ENCODE measurements at regions not wholly inside any gene's neighbourhood (a gene's known extent, or its start where the extent isn't known, plus 50 kb on each side); places are given as distances from the start of the nearest gene placed in this dataset.

DNA sequence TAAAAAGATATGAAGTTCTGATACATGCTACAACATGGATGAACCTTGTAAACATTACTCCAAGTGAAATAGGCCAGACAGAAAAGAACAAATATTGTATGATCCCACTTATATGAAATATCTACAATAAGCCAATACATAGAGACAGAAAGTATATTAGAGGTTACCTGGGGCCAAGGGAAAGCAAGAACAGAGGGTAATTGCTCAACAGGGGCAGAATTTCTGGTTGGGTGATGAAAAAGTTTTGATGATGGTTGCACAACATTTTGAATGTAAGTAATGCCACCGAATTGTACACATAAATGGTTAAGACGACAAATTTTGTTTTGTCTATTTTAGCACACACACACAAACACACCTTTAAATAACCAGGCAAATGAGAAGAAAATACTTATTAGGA is 268.4 kb downstream of the FOXO1 start:
- Mint-ChIP-seq H3K9me3 (peaks cover 11% of the 10 kb centered on the region), H3K36me3 (ENCODE audit: low read depth) (peaks cover 2% of the 10 kb centered on the region)
- DNase-seq = no peak

DNA sequence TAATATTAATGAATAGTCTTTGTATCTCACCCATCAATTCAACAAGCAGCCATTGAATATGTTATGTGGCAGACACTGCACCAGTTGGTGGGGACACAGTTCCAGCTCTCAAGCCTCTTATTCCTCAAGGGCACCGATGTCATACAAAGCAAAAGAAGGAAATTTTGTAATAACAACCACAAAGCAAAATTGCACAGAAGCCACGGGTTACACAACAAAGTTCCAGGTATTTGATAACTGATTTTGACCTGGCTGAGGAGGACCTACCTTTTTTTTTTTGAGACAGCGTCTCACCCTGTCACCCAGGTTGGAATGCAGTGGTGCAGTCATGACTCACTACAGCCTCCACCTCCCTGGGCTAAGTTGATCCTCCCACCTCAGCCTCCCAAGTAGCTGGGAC is 266.7 kb downstream of the FOXO1 start:
- Mint-ChIP-seq H3K36me3 (ENCODE audit: low read depth) (peaks cover 2% of the 10 kb centered on the region), H3K9me3 (peaks cover 11% of the 10 kb centered on the region), H3K27ac (no peak overlapping the region), H3K4me3 (no peak overlapping the region), H3K27me3 (no peaks in the 10 kb centered on the region), H3K4me1 (peaks cover 30% of the 10 kb centered on the region)
- DNase-seq (no peak), ATAC-seq (no peak)

More for the DNA sequence above, 268.4 kb downstream of the FOXO1 start:
- no peak overlapping the region for H3K4me3 Mint-ChIP-seq
- no peak overlapping the region for H3K27ac Mint-ChIP-seq
- no peaks in the 10 kb centered on the region for H3K27me3 Mint-ChIP-seq
- H3K4me1 Mint-ChIP-seq = peaks cover 24% of the 10 kb centered on the region
- no peak for ATAC-seq

DNA sequence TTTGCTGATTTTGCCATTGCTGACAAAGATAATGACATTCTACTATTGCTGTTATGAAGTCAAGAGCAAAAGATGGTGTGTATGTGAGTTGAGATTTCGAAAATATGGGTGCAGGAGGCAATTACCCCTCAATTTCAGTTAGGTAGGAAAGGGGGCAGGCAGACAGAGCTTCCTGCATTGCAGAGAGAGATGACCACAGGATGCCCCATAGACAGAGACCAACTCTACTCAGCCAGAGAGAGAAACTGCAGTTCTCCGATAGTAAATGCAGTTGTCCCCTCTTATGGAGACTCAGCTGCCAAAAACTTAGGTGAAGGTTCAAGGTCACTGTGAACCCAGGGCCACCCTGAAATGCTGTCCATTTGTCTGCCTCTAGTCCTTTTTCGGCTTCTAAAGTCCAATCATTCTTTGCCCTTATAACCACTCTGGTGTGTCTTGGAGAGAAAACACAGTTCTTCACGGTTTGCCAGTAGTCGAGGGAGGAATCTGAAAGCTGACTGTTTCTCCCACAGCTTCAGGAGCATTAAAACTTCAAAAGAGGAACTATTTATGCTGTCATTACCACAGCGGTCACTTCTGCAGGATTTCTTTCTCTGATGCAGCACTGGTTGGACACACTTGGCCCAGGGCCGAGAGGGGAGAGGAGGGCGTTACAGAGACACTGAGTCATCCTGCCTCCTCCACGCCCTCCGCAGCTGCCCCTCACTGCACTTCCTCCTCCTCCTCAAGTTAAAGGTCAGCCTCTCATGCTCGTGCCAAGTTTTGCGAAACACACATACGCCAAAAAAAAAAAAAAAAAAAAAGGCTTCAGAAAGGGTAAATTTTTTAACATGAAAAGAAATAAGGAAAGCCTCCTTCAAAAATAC is 264.3 kb downstream of the FOXO1 start:
- no peaks in the 10 kb centered on the region for H3K27me3 Mint-ChIP-seq
- ATAC-seq (peak; percentile 100), DNase-seq (peak; percentile 75)
- no peaks in the 10 kb centered on the region for H3K36me3 Mint-ChIP-seq (ENCODE audit: low read depth)
- peaks cover 6% of the 10 kb centered on the region for H3K9me3 Mint-ChIP-seq
- peak overlapping the region; percentile 39 for H3K4me3 Mint-ChIP-seq
- peak overlapping the region; percentile 48 for H3K27ac Mint-ChIP-seq
- H3K4me1 Mint-ChIP-seq = peaks cover 29% of the 10 kb centered on the region

DNA sequence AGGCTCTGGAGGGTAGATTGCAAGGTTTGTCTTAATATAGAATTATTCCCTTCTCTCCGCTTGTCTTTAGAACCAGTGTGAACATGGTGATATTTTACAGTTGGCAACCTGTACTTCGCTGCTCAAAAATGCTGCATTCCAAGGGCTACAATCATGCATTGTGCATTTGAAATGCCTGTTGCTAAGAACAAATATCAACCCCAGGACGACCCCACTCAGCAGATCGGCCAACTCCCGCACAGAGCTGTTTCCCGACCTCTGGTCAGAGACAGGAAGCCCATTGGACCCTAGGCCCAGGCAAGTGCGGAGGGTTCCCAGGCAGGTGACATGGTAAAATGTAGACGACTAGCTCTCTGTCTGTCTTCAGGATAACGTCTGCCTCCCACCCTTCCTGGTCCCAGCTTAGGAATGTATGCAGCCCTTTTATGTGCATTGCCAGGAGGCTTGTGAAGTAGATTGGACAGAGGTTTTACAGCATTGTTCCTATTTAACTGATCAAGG is 263.5 kb downstream of the FOXO1 start:
- no peaks in the 10 kb centered on the region for H3K27me3 Mint-ChIP-seq
- peaks cover 29% of the 10 kb centered on the region for H3K4me1 Mint-ChIP-seq
- no peak for ATAC-seq
- no peak overlapping the region for H3K4me3 Mint-ChIP-seq
- peak overlapping the region; percentile 48 for H3K27ac Mint-ChIP-seq
- H3K9me3 Mint-ChIP-seq = peaks cover 6% of the 10 kb centered on the region
- DNase-seq = no peak
- H3K36me3 Mint-ChIP-seq (ENCODE audit: low read depth) = no peaks in the 10 kb centered on the region

DNA sequence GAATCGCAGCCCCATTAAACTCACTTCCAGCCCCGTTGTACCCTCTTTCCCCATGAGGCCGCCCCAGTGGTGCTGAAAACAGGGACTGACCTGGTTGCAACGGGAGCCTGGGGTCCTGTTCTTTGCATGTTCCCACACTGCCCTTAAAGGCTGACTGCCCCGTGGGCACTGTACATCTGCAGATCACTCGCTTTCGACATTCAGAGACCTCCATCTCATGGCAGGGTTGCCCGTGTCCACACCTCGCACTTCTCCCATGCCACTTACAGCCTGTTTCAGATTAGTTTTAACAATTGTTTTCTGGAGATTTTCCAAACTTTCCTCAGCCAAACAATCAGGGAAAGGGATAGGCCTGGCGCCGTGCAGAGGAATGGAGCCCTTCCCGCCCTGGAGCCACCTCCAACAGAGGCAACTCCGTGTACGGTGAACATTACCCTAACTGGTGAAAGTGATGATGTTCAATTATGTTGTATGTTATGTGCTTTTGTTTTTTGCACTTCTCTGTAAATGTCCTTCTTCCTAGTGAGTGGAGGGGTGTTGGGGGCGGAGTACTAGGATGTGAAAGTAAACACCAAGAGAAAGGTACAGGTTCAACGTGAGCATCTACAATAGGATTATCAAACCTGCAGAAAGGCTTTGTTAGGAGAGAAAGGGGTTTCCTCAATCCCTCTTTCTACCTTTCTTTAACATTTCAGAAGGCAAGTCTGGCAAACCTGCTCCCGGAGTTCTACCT is 262.8 kb downstream of the FOXO1 start:
- H3K36me3 Mint-ChIP-seq (ENCODE audit: low read depth) = no peaks in the 10 kb centered on the region
- no peak overlapping the region for H3K4me3 Mint-ChIP-seq
- DNase-seq = no peak
- peaks cover 6% of the 10 kb centered on the region for H3K9me3 Mint-ChIP-seq
- no peak overlapping the region for H3K27ac Mint-ChIP-seq
- ATAC-seq = no peak
- no peaks in the 10 kb centered on the region for H3K27me3 Mint-ChIP-seq
- peaks cover 29% of the 10 kb centered on the region for H3K4me1 Mint-ChIP-seq

DNA sequence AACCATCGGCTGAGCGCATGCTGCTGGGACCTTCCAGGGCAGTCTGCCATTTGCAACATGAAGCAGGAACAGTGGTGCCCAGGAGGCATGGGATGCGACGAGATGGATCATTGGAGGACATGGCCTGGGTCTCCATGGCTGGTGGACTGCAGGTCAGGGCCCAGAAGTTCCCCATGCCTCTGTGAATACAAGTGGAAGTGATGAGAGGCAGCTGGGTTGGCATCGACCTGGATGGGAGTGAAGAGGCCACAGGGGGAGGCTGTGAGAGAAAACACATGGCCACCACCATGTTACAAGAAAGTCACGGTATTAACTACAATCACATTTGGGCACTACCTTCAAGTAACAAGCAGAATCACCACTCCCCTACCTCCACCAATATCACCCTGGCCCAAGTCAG is 262.0 kb downstream of the FOXO1 start:
- H3K27ac Mint-ChIP-seq = no peak overlapping the region
- DNase-seq (no peak), ATAC-seq (no peak)
- H3K4me3 Mint-ChIP-seq = no peak overlapping the region
- peaks cover 29% of the 10 kb centered on the region for H3K4me1 Mint-ChIP-seq
- H3K27me3 Mint-ChIP-seq = no peaks in the 10 kb centered on the region
- peaks cover 6% of the 10 kb centered on the region for H3K9me3 Mint-ChIP-seq
- H3K36me3 Mint-ChIP-seq (ENCODE audit: low read depth) = no peaks in the 10 kb centered on the region

DNA sequence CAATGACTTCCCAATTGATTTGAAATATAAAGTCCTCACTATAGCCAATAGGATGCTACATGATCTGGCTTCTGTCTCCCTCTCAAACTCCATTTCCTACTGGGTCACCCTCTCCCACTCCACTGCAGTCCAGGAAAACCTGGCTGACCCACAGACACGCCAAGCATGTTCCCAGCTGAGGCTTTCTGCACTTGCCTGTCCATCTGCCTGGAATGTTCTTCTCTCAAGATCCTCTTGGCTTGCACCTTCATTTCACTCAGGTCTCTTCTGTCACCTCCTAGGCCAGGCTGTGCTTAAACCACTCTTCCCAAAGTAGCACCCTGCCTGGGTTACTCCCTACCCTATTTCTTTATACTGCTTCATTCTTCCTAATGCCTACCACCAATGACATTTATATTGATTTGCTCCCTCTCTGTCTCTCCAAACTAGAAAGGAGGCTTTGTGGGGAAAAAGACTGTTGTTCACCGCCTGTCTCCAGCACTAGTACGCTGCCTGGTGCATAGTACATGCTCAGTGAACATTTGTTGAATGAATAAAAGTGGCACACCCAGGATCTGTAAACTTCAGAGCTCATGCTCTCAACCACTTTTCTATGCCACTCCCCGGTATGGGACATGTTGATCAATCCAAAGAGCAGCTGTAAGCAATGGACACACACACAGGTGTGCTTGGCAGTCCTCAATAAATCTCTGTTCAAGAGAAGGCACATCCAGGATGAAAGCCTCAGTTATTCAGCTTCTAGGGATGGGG is 261.3 kb downstream of the FOXO1 start:
- Mint-ChIP-seq H3K9me3 (peaks cover 6% of the 10 kb centered on the region), H3K4me1 (peaks cover 29% of the 10 kb centered on the region), H3K27ac (no peak overlapping the region), H3K36me3 (ENCODE audit: low read depth) (no peaks in the 10 kb centered on the region), H3K27me3 (no peaks in the 10 kb centered on the region), H3K4me3 (no peak overlapping the region)
- ATAC-seq (no peak), DNase-seq (no peak)

DNA sequence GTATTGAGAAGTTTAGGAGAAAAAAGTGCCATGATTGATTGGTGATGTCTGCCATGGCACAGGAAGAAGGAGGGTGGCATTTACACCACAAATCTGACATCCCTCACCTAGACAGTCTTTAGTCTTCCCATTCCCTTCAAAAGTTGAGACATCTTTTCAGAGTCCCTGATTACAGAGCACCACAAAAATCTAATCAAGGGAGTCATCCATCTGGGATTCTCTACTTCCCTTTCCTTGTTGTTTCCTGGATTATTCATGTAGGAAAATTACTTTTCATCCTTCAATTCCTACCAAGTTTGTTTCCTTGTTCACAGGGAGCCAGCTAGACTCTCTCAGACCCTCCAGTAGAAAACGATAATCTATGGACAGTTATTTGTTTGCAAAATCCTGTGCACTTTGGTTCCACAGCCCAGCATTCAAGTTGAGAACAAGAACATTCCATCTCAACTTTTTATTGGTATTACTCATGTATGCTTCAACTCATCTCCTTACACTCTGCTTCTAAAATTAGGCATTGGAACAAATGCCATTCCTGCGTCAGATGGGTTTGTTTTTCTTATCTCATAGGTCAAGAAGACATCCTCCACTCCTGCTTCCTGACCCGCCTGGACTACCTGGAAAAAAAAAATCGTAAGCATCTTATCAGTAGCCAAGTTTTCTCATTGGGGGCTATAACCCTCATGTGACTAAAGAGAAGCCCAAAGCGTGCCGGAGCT is 259.9 kb downstream of the FOXO1 start:
- H3K4me3 Mint-ChIP-seq = no peak overlapping the region
- H3K36me3 Mint-ChIP-seq (ENCODE audit: low read depth) = peaks cover 2% of the 10 kb centered on the region
- no peak for DNase-seq
- peaks cover 25% of the 10 kb centered on the region for H3K4me1 Mint-ChIP-seq
- ATAC-seq = no peak
- no peaks in the 10 kb centered on the region for H3K27me3 Mint-ChIP-seq
- peaks cover 14% of the 10 kb centered on the region for H3K9me3 Mint-ChIP-seq
- no peak overlapping the region for H3K27ac Mint-ChIP-seq

DNA sequence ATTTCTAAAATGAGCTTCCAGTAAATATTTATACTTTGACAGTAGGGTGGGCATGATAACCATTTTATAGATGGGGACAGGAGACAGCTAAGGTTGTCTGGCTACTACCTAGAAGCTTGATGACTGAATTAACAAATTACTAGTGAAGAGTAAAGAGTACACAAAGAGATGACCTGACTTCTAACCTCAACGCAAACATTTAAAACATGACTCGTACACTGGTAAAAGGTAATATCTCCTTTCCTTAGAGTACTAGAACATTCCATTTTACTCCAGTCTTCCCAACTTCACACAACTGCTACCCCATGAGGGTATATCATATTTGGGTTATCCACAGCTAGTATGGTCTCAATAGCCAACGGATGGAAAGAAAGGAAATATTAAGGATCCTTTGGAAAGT is 258.9 kb downstream of the FOXO1 start:
- peaks cover 14% of the 10 kb centered on the region for H3K9me3 Mint-ChIP-seq
- DNase-seq (no peak), ATAC-seq (no peak)
- H3K4me3 Mint-ChIP-seq = no peak overlapping the region
- peaks cover 2% of the 10 kb centered on the region for H3K36me3 Mint-ChIP-seq (ENCODE audit: low read depth)
- H3K27ac Mint-ChIP-seq = no peak overlapping the region
- no peaks in the 10 kb centered on the region for H3K27me3 Mint-ChIP-seq
- H3K4me1 Mint-ChIP-seq = peaks cover 16% of the 10 kb centered on the region

DNA sequence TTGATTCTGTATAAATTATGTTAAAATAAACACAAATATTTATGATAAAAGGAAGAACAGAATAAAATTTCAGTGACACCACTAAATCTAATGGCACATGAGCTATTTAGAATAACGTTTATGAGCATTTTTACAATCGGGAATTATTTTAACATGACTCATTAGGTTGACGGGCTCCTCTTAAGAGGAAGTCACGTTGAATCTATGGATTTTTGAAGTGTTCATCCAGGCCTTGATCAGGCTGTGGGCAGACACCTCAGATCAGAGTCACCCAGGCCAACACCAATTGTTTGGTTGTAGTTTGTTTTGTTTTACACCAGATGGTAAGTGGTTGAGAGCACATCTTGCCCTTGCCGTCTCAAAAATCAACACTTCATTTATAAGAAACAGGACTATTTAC is 257.8 kb downstream of the FOXO1 start:
- no peak overlapping the region for H3K4me3 Mint-ChIP-seq
- peaks cover 2% of the 10 kb centered on the region for H3K36me3 Mint-ChIP-seq (ENCODE audit: low read depth)
- no peaks in the 10 kb centered on the region for H3K27me3 Mint-ChIP-seq
- H3K4me1 Mint-ChIP-seq = peaks cover 6% of the 10 kb centered on the region
- DNase-seq (no peak), ATAC-seq (no peak)
- peaks cover 14% of the 10 kb centered on the region for H3K9me3 Mint-ChIP-seq
- no peak overlapping the region for H3K27ac Mint-ChIP-seq

DNA sequence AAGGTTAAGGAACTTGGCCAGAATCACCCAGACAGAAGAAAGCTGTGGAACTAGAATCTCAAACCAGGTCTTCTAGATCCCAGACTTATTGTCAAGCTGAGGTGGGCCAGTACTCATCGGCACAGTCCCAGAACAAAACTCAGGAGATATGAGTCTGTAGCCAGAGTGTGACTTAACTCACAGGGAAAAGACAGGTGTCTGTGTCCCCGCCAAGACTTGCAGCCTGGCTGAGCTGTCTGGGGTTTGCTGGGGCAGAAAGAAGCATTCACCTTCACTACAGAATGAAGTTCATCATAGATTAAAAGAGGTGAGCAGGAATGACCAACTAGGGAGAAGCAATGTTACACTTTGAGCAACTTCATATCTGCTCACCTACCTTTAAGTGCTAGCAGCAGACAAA is 257.2 kb downstream of the FOXO1 start:
- Mint-ChIP-seq H3K27ac (no peak overlapping the region), H3K9me3 (peaks cover 14% of the 10 kb centered on the region), H3K4me1 (peaks cover 4% of the 10 kb centered on the region), H3K4me3 (no peak overlapping the region), H3K36me3 (ENCODE audit: low read depth) (peaks cover 2% of the 10 kb centered on the region), H3K27me3 (no peaks in the 10 kb centered on the region)
- DNase-seq = no peak
- ATAC-seq = no peak

DNA sequence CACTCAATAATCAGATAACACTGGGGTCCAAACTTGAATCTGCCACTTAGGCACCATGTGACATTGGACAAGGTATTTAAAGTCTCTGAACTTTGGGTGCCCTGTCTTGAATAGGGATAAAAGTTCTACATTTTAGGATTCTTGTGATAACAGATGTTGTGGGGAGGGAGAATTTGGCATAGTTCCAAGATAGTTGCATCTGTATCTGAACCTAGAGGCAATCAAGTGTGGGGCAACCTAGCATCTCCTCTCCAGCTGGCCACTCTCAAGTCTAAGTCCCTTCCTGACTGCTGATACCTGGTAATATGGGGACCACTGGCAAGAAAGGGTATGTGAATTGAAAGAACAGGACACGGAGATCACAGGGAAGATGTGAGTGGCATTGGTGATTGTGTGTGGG is 256.1 kb downstream of the FOXO1 start:
- no peak overlapping the region for H3K27ac Mint-ChIP-seq
- peaks cover 2% of the 10 kb centered on the region for H3K36me3 Mint-ChIP-seq (ENCODE audit: low read depth)
- no peak for DNase-seq
- H3K9me3 Mint-ChIP-seq = peaks cover 14% of the 10 kb centered on the region
- no peaks in the 10 kb centered on the region for H3K27me3 Mint-ChIP-seq
- H3K4me1 Mint-ChIP-seq = peaks cover 4% of the 10 kb centered on the region
- H3K4me3 Mint-ChIP-seq = no peak overlapping the region
- no peak for ATAC-seq

DNA sequence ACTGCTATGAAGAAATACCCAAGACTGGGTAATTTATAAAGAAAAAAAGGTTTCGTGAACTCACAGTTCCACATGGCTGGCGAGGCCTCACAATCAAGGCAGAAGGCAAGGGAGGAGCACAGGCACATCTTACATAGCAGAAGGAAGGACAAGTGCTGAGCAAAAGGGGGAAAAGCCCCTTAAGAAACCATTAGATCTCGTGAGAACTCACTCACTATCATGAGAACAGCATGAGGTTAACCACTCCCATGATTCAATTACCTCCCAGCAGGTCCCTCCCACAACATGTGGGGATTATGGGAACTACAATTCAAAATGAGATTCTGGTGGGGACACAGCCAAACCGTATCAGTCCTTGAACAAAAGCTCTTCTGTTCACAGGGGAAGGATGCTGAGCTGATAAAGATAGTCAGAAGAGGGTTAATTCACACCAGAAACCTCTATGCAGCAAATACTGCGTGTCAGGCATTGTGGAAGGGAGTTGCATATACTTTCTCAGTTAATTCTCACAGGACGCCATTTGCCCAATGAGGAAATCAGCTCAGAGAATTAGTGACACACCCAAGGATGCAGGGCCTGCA is 246.2 kb downstream of the FOXO1 start:
- no peak for ATAC-seq
- Mint-ChIP-seq H3K4me3 (no peak overlapping the region), H3K9me3 (no peaks in the 10 kb centered on the region), H3K4me1 (peaks cover 18% of the 10 kb centered on the region), H3K27ac (no peak overlapping the region), H3K27me3 (no peaks in the 10 kb centered on the region), H3K36me3 (ENCODE audit: low read depth) (no peaks in the 10 kb centered on the region)
- DNase-seq = no peak
